ENCODE measurements at regions not wholly inside any gene's neighbourhood (a gene's known extent, or its start where the extent isn't known, plus 50 kb on each side); places are given as distances from the start of the nearest gene placed in this dataset.
"Not testable (repeated sequence)": the region's sequence is repeated elsewhere in the genome, so short reads cannot be mapped to it uniquely, and the experiment has no call there.

- not testable (repeated sequence) for DNase-seq
Measured at GRCh38 chr4:9604893-9605190, 160.6 kb downstream of the DEFB131A start.

- DNase-seq = no peak
Measured at GRCh38 chr4:9608300-9608699, 164.1 kb downstream of the DEFB131A start.

GRCh38 chr4:9610321-9610720 is 166.1 kb downstream of the DEFB131A start:
- not testable (repeated sequence) for DNase-seq

GRCh38 chr4:9611101-9611500 is 166.9 kb downstream of the DEFB131A start:
- DNase-seq = no peak

GRCh38 chr4:9636411-9636810 is 145.0 kb upstream of the DRD5 start:
- not testable (repeated sequence) for DNase-seq

GRCh38 chr4:9659678-9660077 is 121.8 kb upstream of the DRD5 start:
- peak; percentile 0 for DNase-seq

- DNase-seq = peak; percentile 13
Measured at GRCh38 chr4:9660955-9661354, 120.5 kb upstream of the DRD5 start.

- not testable (repeated sequence) for DNase-seq
Measured at GRCh38 chr4:9670725-9671124, 110.7 kb upstream of the DRD5 start.

GRCh38 chr4:9677357-9677756 is 104.1 kb upstream of the DRD5 start:
- DNase-seq = not testable (repeated sequence)

- DNase-seq = no peak
Measured at GRCh38 chr4:9679704-9680478, 101.5 kb upstream of the DRD5 start.

- not testable (repeated sequence) for DNase-seq
Measured at GRCh38 chr4:9683174-9683573, 98.3 kb upstream of the DRD5 start.

- not testable (repeated sequence) for DNase-seq
Measured at GRCh38 chr4:9685016-9685415, 96.4 kb upstream of the DRD5 start.

- DNase-seq = no peak
Measured at GRCh38 chr4:9685692-9686091, 95.7 kb upstream of the DRD5 start.

- DNase-seq = not testable (repeated sequence)
Measured at GRCh38 chr4:9690636-9691237, 90.7 kb upstream of the DRD5 start.

- peak; percentile 84 for DNase-seq
Measured at GRCh38 chr4:9691238-9692065, 90.0 kb upstream of the DRD5 start.

- not testable (repeated sequence) for DNase-seq
Measured at GRCh38 chr4:9692791-9693491, 88.5 kb upstream of the DRD5 start.

- not testable (repeated sequence) for DNase-seq
Measured at GRCh38 chr4:9694403-9694802, 87.0 kb upstream of the DRD5 start.

GRCh38 chr4:9695994-9696393 is 85.4 kb upstream of the DRD5 start:
- DNase-seq = not testable (repeated sequence)

- not testable (repeated sequence) for DNase-seq
Measured at GRCh38 chr4:9696561-9696960, 84.9 kb upstream of the DRD5 start.

GRCh38 chr4:9702019-9702418 is 79.4 kb upstream of the DRD5 start:
- DNase-seq = not testable (repeated sequence)

- DNase-seq = not testable (repeated sequence)
Measured at GRCh38 chr4:9702696-9703095, 78.7 kb upstream of the DRD5 start.

GRCh38 chr4:9703391-9703790 is 78.0 kb upstream of the DRD5 start:
- DNase-seq = peak; percentile 18

- not testable (repeated sequence) for DNase-seq
Measured at GRCh38 chr4:9704126-9704525, 77.3 kb upstream of the DRD5 start.
